Suprapubic skin (tissue), 4 donors: ENCODE measurements at regions not wholly inside any gene's neighbourhood (a gene's known extent, or its start where the extent isn't known, plus 50 kb on each side); places are given as distances from the start of the nearest gene placed in this dataset.

Experiments used
- CTCF ChIP-seq, 2 donors: fragments of 200-600 bp in 1 of 2; fragments of 450-650 bp in 1 of 2; sonication (generic) in 1 of 2; IDR thresholded peaks; one replicate each; pipeline ENCODE4 v1.5.1; 2016 to 2019; ENCODE audit warnings: antibody characterized with exemption in 2 of 2, mild to moderate bottlenecking in 1 of 2, moderate library complexity in 1 of 2
- EP300 ChIP-seq: sonication (generic); formaldehyde crosslinking; IDR thresholded peaks from one replicate; pipeline ENCODE4 v1.6.1; 2017; ENCODE audit warnings: antibody characterized with exemption
- POLR2A ChIP-seq, 2 donors: fragments of 450-650 bp; IDR thresholded peaks; one replicate each; pipeline ENCODE4 v1.6.1; 2017; ENCODE audit warnings: antibody characterized with exemption in 2 of 2, mild to moderate bottlenecking in 2 of 2, moderate library complexity in 2 of 2
- POLR2AphosphoS5 ChIP-seq, 3 donors: sonication (generic); formaldehyde crosslinking; IDR thresholded peaks; one replicate each; pipeline ENCODE4 v1.6.1; 2017; ENCODE audit warnings: antibody characterized with exemption in 3 of 3

GRCh38 chrX:22666441-22666840 is 333.3 kb upstream of the DDX53 start:
- TF ChIP-seq POLR2A (IDR thresholded peaks at IDR 0.05) (no peak), CTCF (IDR thresholded peaks at IDR 0.05) (no peak), EP300 (no peak), POLR2AphosphoS5 (IDR thresholded peaks at IDR 0.05) (no peak)
